NB4 (cell line): ENCODE measurements at regions not wholly inside any gene's neighbourhood (a gene's known extent, or its start where the extent isn't known, plus 50 kb on each side); places are given as distances from the start of the nearest gene placed in this dataset.

Experiments
- DNase-seq: peaks from one replicate; pipeline ENCODE4 v3.0.0; 2010; ENCODE audit warnings: low read depth
- H3K4me3 ChIP-seq: one replicate; pipeline ENCODE4 v1.5.1; 2011; ENCODE audit warnings: mild to moderate bottlenecking, low read depth, low read length, moderate library complexity
- CTCF ChIP-seq: IDR thresholded peaks from one replicate; pipeline ENCODE4 v1.5.1; 2012; ENCODE audit warnings: low read depth, low read length
- MYC ChIP-seq: IDR thresholded peaks from 2 replicates; pipeline ENCODE4 v1.6.1; 2011; ENCODE audit warnings: low read depth, low read length
- POLR2A ChIP-seq: IDR thresholded peaks from 2 replicates; pipeline ENCODE4 v1.6.1; 2011; ENCODE audit warnings: mild to moderate bottlenecking; ENCODE audit not compliant: insufficient read length; ENCODE audit errors: extremely low read depth
- TF ChIP-seq, protein P1 (sequence below): IDR thresholded peaks from 2 replicates; pipeline ENCODE4 v1.6.1; 2011; ENCODE audit warnings: low read depth, low read length

- TF ChIP-seq, protein P1, sequence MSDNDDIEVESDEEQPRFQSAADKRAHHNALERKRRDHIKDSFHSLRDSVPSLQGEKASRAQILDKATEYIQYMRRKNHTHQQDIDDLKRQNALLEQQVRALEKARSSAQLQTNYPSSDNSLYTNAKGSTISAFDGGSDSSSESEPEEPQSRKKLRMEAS, result no peak
- TF ChIP-seq POLR2A, result no peak
- no peak for TF ChIP-seq CTCF
- TF ChIP-seq MYC, result no peak
- H3K4me3 ChIP-seq, result no peak overlapping the region
- no peak for DNase-seq
These were observed 828.3 kb upstream of the MIR17HG start for GRCh38 chr13:90519157-90519556.

DNA sequence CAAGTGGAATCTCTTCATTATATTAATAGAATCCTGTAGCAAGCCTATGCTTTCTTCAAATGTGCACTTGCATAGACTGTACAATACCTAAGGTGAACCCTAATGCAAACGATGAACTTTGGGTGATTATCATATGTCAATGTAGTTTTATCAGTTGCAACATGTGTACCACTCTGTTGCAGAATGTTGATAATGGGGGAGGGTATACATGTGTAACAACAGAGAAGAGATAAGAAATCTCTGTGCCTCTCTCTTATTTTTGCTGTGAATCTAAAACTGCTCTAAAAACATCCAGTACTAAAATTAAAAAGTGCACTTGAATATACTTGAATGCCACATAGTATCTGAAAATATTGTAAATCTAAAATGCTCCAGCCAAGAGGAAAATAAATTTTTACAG, 820.8 kb upstream of the MIR17HG start:
- no peak for DNase-seq
- no peak overlapping the region for H3K4me3 ChIP-seq
- TF ChIP-seq MYC (no peak), POLR2A (no peak), CTCF (no peak)
- TF ChIP-seq, protein P1, result no peak

- no peak for DNase-seq
- TF ChIP-seq CTCF (no peak), POLR2A (no peak)
- TF ChIP-seq, protein P1, result no peak
- no peak overlapping the region for H3K4me3 ChIP-seq
These were observed 815.7 kb upstream of the MIR17HG start for GRCh38 chr13:90531744-90532143.

DNA sequence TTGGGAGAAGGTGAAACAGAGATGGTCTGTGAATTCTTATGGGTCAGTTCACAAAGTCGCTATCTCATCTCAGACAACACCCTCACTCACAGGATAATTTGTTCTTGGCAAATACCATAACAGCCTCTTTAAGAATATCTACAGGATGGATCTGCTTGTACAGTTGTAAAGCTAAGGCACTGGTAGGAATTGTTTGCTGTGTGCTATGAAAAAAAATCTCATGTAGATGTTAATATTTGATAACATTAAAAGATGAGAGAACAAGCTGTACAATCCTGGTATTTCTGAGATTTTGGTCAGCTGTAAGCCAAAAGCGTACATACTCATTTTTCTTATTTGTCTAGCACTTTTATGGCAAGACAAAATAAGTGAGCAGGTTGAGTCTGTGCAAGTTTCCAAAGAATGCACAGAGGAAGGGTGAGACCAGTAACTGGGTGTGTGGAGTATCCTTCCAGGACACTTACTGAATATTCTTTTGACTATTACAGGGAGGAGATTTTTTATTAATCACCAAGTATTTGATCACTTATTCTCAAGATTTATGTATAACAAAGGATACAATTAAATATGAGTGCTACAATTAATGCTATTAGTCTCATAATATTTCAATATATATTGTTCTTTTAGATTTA, 814.5 kb upstream of the MIR17HG start:
- no peak overlapping the region for H3K4me3 ChIP-seq
- DNase-seq, result no peak
- TF ChIP-seq CTCF (no peak), MYC (no peak), POLR2A (no peak)
- TF ChIP-seq, protein P1, result no peak

DNA sequence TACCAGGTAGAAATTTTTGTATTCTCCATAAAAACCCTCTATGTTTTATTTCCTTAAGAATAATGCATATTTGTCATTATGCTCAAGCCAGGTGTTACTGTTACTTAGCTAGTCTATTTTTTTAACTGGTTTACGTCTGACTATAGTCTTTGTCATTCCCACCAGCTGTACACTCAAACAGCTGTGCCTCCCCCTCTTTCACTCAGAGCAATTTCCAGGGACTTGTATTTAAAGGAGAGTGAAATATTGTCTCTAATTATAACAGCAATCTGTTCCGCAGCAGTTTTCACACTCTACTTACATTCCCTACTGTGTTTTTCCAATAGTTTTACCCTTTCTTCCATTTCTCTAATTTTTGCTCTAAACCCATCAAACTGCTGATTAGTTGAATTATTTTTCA, 813.6 kb upstream of the MIR17HG start:
- no peak overlapping the region for H3K4me3 ChIP-seq
- DNase-seq, result no peak
- no peak for TF ChIP-seq CTCF
- no peak for TF ChIP-seq POLR2A
- no peak for TF ChIP-seq MYC
- TF ChIP-seq, protein P1, result no peak
